AG08396 (cell line): ENCODE measurements at regions not wholly inside any gene's neighbourhood (a gene's known extent, or its start where the extent isn't known, plus 50 kb on each side); places are given as distances from the start of the nearest gene placed in this dataset.
A peak's percentile ranks its signal among the peaks of the same experiment; 100 is the strongest.

Experiments used
- DNase-seq: peaks from one replicate; pipeline ENCODE4 v3.0.0; 2012; ENCODE audit warnings: low spot score, mixed read lengths

DNA sequence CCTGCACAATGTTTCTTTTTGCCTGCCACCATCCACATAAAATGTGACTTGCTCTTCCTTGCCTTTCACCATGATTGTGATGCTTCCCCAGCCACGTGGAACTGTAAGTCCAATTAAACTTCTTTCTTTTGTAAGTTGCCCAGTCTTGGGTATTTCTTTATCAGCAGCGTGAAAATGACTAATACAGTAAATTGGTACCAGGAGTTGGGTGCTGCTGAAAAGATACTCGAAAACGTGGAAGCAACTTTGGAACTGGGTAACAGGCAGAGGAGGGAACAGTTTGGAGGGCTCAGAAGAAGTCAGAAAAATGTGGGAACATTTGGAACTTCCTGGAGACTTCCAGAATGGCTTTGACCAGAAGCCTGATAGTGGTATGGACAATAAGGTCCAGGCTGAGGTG lies 425.3 kb downstream of the GPATCH2 start:
- DNase-seq, result no peak

GRCh38 chr1:217196616-217197015 lies 434.3 kb downstream of the GPATCH2 start:
- DNase-seq, result no peak

DNA sequence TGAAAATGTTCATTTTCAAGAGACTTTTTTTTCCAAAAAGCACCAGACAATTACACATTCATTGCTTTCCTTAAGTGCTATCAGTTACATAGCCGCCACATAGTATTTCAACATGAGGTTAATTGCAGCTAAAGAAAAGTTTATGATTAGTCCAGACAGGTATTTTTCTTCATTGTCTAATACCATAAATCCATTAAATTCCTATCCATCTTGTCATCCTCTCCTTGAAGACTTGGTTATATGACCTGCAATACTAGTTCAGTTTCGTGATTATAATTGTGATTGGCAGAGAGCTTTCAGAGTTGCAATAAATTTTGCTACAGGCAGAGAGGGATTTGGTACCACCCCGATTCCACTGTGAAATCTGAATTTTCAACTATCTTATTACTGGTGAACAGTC lies 437.7 kb downstream of the GPATCH2 start:
- no peak for DNase-seq

GRCh38 chr1:217191441-217191840 lies 439.4 kb downstream of the GPATCH2 start:
- DNase-seq, result no peak

GRCh38 chr1:217190359-217190758 lies 440.5 kb downstream of the GPATCH2 start:
- DNase-seq, result no peak

- no peak for DNase-seq
Measured at GRCh38 chr1:217189362-217189761, 441.5 kb downstream of the GPATCH2 start.

- no peak for DNase-seq
Measured at GRCh38 chr1:217188280-217189237, 442.3 kb downstream of the GPATCH2 start.

DNA sequence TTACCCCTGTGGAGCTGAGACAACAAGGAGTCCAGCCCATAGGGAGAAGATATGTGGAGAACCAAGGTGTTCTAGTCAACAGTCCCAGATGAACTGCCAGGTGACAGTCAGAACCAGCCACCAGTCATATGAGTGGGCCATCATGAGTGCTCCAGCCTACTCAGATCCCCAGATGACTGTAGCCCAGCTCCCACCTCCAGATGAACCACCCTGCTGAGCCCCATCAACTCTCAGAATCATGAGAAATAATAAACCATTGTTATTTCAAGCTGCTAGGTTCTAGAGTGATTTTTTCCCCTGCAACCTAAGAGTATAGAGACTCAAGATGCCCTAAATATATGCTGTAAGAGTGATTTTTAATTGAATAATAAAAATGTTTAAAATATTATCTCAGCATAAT lies 444.2 kb downstream of the GPATCH2 start:
- DNase-seq, result no peak

DNA sequence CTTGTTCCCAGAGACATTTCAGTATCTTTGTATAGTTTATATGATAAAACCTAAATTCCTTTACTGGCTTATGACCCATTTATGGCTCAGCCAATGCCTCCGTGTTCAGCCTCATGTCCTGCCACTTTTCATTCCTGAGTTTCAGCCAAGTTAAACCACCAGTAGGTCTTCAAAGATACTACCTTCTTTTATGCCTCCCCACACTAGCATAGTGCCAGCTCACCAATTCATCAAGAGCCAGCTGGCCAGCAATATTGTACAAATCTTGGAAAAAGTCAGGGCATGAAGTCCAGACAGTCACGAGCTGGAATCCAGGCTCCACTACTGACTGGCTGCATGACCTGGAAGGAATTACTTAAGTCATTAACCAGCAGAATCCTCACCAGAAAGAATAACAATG lies 446.0 kb downstream of the GPATCH2 start:
- no peak for DNase-seq

DNA sequence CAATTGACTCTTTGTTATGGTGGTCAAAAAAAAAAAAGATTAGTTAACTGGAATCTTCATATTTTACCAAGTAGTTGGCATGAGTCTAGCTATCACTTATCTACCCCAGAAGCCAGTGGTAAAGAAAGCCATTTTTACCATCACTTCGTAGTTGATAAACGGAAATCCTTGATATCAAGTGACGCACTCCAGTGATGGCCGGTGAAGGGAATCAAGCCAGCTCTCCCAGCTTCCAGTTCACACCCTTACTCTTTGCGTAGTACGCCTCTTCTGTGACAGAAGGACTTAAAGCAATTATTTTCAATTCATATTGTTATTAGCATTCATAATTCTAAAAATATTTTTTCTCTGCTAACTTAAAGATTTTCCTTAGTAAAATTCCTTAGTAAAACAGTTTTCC lies 447.9 kb downstream of the GPATCH2 start:
- DNase-seq, result no peak

DNA sequence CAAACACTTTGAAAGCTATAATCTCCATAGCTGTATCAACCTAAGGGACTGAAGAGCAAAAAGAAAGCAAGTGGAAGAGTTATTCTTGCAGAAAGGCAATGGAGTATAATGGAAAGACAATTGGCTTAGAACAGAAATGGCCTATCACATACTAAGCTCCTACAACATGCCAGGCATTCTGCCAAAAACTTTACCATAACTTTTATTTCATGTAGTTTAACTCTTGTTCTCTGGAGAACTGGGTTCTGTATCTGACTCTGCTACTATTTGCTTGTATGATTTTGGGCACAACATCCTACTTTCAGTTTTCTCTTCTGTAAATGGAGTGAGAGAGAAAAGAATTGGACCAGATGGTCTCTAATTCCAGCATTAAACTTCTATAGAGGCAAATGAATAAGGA lies 449.1 kb downstream of the GPATCH2 start:
- DNase-seq, result no peak

DNA sequence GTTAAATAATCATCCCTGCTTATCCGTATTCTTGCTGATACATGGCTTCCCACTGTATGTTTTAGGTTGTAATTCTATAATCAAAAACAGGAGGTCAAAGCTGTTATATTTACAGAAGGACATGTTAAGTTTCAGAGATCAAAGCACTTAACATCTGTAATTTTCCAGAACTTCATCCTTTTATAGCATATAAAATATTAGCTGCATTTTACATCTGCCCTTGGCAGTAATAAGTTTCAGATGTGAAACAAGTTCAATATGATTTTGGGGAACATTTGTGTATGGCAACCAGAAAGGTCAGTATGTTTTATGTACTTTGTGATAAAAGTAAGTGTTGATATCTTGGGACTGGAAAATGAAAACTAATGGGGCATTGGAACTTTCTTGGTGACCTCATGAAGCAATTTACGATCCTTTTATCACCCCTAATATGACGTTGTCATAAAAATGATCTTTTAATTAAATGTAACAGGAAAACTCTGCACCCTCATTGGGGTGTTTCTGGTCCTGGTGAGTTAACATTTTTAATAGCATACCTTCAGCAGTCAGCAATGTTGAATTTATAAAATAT lies 449.6 kb downstream of the GPATCH2 start:
- no peak for DNase-seq

DNA sequence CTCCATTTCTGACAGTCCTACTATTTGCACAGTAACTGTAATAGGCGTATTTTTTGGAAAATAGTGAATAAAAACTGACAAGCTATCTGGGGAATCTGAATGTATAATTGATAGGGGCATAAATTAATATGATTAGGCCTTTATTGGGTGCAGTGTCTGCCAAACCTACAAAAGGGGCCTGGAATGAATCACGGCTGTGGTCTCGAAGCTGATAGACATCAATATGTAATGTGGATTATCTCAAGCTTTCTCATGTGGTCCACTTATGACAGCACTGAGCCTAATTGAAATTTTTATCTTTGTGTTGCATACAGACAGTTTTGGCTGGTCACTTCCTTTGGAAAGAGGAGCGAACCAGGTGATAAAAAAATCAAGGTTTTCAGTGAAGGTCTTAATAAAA lies 450.4 kb downstream of the GPATCH2 start:
- DNase-seq, result no peak

GRCh38 chr1:217164403-217164802 lies 441.2 kb upstream of the ESRRG start:
- no peak for DNase-seq

DNA sequence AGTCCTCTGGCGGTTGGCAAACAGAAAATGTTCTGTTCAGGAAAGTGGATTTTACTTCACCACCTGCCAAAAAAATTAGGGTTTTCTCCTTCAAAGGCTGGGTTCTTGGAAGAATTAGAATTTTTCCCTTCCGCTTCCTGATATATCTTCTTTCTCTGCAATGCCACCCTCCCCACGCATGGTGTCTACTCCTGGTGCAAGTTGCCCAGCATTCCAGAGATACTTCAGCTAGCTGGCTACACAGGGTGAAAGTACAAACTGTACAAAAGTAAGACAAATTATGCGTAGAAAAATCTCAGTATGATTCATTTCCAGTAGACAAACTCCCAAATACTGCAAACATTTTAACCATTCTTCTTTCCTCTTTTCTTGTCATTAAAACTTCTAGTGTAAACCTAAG lies 430.1 kb upstream of the ESRRG start:
- DNase-seq, result no peak

DNA sequence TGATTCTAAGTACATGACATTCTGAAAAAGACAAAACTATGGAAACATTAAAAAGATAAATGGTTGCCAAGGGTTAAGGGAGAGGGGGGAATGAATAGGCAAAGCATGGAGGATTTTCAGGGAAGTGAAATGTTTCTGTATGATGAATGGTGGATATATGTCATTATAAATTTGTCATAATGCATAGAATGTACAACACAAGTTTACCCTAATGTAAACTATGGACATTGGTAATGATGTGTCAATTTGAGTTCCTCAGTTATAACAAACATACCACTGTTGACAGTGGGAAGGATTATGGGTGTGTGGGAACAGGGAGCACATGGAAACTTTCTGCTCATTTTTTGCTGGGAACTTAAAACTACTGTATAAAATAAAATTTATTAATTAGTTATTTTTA lies 427.1 kb upstream of the ESRRG start:
- DNase-seq, result no peak

DNA sequence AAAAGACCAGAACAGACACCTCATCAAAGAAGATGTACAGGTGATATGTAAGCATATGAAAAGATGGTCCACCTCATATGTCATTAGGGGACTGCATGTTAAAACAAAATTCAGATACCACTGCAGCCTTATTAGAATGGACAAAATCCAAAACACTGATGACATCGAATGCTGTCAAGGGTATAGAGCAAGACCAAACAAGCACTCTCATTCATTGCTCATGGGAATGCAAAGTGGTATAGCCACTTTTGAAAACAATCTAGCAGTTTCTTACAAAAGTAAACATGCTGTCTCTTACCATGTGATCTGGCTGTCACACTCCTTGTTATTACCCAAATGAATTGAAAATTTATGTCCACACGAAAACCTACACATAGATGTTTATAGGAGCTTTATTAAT lies 426.6 kb upstream of the ESRRG start:
- DNase-seq, result no peak

DNA sequence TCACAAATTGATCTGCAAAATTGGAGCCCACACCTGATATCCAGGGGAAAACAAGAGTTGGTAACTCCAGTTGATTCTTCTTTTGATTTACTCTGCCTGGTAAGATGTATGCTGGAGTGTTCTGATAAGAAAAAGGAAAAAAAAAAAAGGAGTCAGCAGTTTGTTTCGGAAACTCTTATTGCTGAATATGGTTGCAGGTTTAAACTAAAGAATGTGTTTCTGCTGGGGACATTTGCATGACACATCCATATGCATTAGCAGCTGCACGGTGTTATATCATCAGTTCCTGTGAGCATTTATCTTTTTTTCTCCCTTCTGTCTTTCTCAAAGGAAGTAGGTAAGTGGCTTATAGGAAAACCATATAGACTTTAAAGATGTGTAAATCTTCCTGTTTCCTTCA lies 418.5 kb upstream of the ESRRG start:
- DNase-seq, result no peak

DNA sequence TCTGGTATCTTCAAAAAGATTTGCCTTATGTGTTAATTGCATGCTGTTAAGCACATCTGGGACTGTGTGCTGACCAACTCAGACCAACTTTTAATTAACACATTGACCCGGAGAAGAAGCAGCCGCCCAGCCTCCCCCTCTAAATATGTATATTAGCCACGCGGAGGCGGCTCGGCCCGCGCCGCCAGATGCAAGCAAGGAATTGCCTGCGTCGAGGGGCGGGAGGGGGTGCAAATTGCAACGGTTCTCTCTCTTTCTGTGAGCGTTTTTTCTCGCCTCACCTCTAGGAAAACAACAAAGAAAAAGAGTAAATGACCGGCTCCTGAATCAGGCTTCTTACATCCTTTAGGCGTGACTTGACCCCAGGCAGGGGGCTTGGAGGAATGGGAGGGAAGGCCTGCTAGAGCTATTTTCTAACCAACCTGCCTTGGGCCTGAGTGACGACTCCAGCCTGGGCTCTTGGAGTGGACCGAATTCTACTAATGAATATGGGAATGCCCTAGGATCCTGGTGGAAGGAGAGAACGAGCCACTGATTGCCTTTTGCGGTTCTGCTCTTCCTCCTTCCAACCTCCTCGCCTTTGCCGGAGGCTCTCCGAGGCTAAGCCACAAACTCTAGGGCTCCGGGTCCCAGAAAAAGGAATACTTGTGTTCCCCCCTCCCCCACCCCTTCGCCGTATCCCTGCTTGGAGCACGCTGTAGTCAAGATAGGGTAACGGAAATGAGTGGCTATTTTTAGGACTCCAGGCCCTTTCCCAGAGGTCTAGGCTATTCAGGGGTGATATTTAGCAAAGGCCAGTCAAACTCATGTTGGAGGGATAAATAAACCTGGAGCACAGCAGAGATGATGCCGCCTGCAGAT lies 417.0 kb upstream of the ESRRG start:
- DNase-seq, result no peak

DNA sequence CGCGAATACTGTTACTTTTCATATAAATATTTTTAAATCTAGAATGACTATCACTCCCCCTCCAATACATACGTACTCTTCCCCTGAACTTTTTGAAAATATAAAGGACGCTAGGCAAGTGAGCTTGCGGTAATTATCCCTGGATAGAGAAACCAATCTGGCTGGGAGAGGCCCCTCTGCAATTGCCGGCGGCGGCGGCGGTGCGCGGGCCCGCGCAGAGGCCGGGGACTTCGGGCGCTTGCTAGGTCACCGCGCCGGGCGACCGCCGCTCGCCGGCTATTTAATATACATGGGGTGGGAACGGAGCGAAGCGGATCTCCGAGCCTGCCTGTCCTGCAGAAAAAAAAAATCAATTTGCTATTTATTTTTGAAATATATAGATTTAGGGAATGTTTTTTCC lies 416.3 kb upstream of the ESRRG start:
- DNase-seq, result no peak

- no peak for DNase-seq
Measured at GRCh38 chr1:217138799-217139466, 415.7 kb upstream of the ESRRG start.

- peak; percentile 24 for DNase-seq
Measured at GRCh38 chr1:217138173-217138765, 415.0 kb upstream of the ESRRG start.
